ENCODE measurements at regions not wholly inside any gene's neighbourhood (a gene's known extent, or its start where the extent isn't known, plus 50 kb on each side); places are given as distances from the start of the nearest gene placed in this dataset.
"Not testable (repeated sequence)": the region's sequence is repeated elsewhere in the genome, so short reads cannot be mapped to it uniquely, and the experiment has no call there.

- no peak for DNase-seq
These were observed 483.9 kb downstream of the OMA1 start for GRCh38 chr1:58062635-58063034.

- no peak for DNase-seq
These were observed 485.9 kb downstream of the OMA1 start for GRCh38 chr1:58060559-58061170.

- DNase-seq: no peak
These were observed 486.7 kb downstream of the OMA1 start for GRCh38 chr1:58059789-58060188.

DNA sequence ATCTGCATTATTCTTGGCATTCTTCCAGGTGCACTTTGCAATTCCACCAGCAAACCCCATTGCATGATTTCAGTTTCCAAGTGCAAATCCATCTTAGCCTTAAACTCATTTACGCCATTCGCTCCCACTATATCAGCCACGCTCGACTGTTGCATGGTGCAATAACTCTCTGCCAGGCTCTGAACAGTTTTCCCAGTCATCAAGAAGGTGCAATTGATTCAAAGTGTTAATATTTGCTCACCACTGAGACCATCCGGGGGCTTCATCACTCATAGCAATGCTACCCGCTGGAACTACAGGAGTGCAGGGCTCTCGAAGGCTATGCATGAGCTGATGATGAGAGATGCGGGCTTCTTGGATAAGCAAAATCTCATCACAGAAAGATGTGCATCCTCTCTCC, 488.2 kb downstream of the OMA1 start:
- no peak for DNase-seq

GRCh38 chr1:58057826-58058225, 488.7 kb downstream of the OMA1 start:
- DNase-seq: no peak

- DNase-seq: not testable (repeated sequence)
These were observed 495.3 kb downstream of the OMA1 start for GRCh38 chr1:58051187-58051586.

GRCh38 chr1:58047265-58047858, 499.2 kb downstream of the OMA1 start:
- no peak for DNase-seq

DNA sequence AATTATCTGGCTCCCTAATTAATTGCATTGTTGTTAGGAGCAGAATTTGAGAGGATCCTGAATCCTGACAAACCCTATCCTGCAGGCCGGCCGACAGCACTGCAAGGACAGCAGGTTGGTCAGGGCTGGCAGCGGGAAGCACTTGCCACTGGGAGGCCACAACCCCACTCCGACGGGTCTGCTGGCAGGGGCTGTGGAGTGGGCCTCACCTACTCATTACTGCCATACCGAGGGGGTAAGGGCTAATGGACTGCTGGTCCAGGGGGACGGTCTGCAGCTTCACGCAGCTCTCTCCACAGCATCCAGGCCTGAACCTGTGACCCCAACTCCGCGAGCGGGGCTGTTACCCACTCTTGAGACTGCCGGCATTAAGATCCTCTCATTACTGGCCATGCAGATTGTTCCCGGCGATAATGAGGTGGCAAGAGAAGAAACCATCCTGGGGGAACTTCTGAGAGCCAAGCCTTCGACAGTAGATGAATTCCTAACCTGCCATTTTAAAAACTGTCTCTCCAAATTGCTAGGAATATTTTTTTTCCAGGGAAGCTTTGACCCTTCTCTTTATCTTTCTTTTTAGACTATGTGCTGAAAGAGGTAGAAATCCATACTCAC, 501.3 kb downstream of the OMA1 start:
- DNase-seq: no peak

GRCh38 chr1:58041621-58042020, 504.9 kb downstream of the OMA1 start:
- DNase-seq: no peak

GRCh38 chr1:58038574-58038973, 508.0 kb downstream of the OMA1 start:
- DNase-seq: no peak

DNA sequence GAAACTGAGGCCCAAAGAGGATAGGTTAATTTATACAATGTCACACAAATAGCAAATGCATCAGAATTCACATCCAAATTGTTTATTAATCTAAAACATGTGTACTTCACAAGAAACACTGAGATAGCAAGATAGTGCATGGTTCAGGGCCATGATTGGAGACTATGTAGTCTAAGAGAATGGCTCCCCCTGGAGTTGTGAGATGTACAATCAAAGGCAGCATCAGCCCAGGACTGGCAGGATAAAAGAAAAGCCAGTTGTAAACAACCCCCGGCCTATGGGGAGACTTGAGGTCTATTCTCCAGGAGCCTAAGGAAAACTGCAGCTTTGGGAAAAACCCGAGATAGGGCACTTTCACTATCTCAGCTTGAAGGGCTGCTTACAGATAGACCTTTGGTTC, 511.0 kb downstream of the OMA1 start:
- no peak for DNase-seq

- no peak for DNase-seq
These were observed 513.2 kb downstream of the OMA1 start for GRCh38 chr1:58033311-58033710.

GRCh38 chr1:58032611-58033073, 513.9 kb downstream of the OMA1 start:
- DNase-seq: no peak

DNA sequence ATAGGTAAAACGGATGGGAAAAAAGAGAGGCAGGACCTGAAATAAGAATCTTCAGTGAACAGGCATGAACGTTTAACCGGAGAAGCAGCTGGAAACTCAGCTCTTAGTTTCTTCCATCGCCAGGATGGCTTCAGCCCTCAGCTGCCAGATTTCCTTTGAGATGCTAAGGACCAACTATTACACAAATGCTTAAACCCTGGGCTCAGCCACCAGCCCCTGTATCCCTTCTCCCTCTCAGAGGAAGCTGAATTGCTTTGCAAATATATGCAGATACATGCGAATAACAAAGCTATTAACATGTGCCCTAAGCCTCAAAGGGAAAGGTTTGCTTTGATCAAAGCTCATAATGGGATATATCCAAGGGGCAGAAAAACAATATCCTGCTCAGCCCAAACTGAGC, 515.1 kb downstream of the OMA1 start:
- no peak for DNase-seq

GRCh38 chr1:58030456-58030855, 516.1 kb downstream of the OMA1 start:
- no peak for DNase-seq

GRCh38 chr1:58017641-58018040, 528.9 kb downstream of the OMA1 start:
- no peak for DNase-seq

- DNase-seq: no peak
These were observed 533.3 kb downstream of the OMA1 start for GRCh38 chr1:58013237-58013636.

DNA sequence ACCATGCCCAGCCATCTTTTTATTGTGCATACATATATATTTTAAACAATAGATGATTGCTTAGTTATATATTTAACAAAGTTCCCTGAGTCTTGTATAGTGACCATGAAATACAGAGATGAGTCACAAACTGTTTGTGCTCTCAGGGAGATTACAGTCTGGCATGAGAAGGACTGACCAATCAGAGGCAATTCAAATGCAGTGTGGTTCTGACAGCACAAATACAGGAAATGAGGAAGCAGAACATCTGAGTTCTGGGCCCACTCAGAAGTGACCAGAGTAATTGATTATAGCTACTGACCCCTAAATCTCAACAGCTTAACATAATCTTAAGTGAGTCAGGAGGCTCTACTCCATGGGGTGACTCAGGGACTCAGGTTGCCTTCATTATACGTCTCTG, 534.5 kb downstream of the OMA1 start:
- DNase-seq: no peak

DNA sequence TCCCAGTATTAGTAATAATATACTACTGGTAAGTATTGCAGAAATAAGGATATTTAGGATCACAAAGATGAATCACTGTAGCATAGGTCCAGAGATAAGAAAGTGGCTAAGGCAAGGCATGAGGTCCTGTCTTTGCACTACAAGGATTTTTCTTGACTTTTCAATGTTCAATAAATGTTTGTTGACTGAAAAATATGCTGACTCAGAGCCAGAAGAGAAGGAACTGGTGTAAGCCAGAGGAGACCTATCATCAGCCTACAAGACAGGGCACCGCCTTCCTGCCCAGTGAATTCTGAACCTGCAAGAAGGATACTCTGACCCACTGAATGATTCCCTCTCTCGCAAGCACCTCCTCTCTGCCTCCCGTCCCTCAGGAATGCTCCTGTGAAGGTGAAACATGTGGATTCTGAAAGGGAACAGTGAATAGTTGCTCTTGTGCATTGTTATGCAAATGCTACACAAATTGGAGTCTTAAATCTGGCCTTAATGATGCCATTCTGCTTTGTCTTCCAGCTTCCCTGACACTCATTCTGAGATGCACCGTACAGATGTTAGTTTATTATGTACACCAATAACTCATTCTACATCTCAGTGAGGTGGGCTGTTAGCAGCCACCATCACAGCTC, 540.0 kb downstream of the OMA1 start:
- no peak for DNase-seq

DNA sequence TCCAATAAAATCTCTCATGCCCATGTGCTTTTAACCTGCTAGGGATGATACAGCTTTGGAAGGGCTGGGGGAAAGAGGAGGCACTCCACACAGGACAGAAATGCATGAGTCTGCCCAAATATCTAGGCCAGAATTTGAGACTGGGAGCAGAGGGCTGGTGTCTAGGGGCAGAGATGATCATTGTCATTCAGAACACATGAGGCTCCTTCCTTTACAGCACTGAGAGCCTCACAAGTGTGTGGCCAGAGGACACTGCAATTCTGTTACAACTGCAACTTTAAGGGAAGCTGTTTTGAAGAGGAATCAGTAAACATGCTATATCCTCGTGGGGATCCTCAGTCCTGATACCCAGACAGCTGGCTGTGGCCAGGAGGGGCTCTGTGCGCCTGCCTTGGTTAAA, 541.3 kb downstream of the OMA1 start:
- DNase-seq: no peak

DNA sequence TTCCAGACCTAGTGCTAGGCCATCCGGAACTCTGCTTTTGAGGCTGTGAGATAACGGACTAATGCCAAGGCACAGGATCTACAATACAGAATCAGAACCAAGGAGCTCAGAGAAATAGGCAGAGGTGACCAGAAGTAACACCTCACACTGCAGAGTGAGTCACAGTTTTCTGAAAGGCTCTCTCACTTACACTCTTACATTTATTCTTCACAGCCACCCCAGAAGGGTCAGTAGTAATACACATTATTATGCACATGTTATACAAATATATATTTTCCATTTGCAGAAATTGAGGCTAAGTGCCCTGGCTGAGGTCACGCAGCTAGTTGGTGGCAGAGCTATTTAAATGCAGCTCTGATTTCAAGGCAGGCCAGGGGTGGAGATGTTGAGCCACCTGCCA, 542.5 kb downstream of the OMA1 start:
- no peak for DNase-seq

DNA sequence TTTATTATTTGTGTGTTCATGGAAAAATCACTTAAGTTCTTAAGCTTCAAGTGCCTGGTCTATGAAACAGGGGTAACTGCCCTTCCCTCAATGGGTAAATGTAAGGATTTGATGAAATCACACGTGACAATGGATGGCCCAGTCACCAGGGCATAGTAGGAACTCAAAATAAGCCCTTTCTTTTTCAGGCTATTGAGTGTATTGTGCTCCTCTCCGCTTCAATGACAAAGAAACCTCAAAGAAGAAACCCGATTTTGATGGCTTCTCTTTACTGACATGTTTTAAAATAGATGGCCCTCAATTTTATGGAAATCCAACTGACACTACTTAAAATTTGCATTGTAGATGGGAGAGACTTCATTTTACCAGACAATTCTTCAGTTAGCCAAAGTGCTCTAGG, 543.5 kb downstream of the OMA1 start:
- DNase-seq: no peak

DNA sequence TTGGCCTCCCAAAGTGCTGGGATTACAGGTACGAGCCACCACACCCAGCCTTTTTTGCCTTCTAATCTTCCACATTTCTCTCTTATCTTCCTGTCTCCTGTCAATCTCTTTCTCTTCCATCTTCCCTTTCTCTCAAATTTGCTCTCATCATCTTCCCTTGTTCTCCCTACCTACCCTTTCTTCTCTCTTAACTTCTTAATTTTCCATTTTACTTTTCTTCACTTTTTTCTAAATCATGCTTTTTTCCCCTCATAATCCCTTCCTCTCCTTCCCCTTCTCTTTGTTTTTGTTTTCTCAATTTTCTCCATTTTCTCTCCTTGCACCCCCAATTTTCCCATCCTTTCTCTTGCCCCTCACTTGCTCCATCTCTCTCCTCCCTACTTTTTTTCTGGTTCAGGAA, 545.7 kb downstream of the OMA1 start:
- no peak for DNase-seq
